ENCODE measurements at regions not wholly inside any gene's neighbourhood (a gene's known extent, or its start where the extent isn't known, plus 50 kb on each side); places are given as distances from the start of the nearest gene placed in this dataset.
"Not testable (repeated sequence)": the region's sequence is repeated elsewhere in the genome, so short reads cannot be mapped to it uniquely, and the experiment has no call there.

DNA sequence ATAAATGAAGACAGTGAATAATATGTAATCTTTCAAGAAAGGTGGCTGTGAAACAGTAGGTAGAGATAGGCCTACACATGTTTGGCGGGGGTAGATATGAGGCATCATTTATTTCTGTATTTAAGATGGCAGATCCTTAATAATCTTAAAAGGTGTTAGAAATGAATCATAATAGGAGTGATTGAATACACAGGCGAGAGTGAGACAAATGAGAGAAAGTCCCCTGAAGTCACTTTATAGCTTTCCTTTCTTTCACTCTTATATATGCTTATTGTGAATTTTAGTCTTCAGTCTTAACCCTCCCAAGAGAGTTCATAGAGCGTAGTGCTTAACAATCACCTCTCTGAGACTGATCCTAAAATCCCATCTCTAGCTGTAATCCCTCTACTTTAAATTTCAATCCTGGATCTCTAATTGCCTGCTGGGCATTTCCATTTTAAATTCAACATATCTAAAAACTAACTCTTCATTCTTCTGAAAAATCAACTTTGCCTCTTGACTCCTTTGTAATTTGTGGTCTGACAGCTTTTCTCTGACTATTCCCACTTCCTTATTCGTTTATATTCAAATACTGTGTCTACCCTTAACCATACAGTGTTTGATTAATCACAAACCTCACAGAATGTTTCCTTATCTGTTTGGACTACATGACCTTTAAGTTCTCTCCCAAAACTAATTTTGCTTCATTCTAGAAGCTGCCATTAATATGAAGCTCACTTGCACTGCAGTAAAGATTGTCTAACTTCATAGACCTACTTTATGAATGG lies 463.7 kb upstream of the FSIP2 start:
- DNase-seq, result no peak

DNA sequence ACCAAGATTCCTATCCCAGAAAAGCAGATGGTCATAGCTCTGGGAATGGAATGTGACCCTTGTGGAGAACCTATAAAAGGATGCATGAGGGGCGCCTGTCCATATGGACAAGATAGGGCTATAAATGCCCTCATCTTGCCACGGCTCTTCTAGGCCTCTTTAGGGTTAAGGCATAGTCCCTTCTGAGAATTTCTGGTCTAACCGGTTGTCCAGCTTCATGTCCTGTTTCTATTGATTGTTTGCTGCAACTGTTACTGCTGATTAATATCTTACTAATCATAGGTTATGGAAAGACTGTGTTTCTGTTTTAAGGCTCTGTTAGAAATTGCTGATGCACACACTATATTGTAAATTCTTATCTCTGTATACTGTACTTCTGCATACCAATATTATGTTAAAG lies 462.6 kb upstream of the FSIP2 start:
- peak; percentile 48 for DNase-seq

DNA sequence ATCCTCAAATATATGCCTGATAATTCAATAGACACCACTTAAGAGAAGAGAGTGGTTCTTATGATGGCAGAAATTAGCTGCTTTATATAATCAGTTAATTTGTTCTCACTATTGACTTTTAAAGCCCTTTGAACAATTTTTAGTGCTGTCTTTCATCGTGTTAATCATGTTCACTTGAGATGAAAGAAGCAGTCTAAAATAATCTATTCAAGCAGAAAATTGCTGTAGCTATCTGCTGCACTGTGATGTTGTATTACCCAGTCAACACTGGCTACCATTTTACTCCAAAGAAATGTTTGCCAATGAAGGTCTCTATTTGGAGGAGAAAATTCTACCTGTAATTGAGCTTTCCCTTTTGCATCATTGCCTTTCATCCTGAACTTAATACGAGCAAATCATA lies 459.8 kb upstream of the FSIP2 start:
- DNase-seq, result no peak

DNA sequence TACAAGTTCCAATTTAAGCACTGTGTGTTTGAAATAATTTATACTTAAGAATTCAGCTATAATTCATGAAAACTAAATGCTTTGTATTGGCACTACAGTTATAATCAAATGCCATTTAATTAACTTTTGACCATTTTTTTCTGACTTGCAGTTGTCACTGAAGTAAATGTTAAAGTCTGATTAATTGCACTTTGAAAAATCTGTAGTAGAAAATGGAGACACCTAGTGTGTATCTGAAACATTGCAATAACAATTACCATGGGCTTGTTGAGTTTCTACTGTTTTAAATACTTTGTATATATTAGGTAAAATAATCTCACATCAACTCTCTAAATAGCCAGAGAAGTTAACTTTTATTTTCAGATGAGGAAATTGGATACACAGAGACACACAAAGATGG lies 458.6 kb upstream of the FSIP2 start:
- no peak for DNase-seq

DNA sequence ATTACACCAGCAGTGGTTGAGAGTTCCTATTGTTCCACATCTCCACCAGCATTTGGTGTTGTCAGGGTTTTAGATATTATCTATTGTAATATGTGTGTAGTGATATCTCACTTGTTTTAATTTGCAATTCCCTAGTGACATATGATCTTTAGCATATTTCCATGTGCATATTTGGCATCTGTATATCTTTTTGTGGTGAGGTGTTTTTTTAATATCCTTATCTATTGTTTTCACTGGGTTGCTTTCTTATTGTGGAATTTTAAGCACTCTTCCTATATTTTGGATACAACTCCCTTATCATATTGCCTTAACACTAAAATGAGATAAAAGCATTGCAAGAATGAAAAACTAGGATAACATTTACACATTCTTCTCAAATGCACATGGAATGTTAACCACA lies 453.9 kb upstream of the FSIP2 start:
- DNase-seq, result no peak

DNA sequence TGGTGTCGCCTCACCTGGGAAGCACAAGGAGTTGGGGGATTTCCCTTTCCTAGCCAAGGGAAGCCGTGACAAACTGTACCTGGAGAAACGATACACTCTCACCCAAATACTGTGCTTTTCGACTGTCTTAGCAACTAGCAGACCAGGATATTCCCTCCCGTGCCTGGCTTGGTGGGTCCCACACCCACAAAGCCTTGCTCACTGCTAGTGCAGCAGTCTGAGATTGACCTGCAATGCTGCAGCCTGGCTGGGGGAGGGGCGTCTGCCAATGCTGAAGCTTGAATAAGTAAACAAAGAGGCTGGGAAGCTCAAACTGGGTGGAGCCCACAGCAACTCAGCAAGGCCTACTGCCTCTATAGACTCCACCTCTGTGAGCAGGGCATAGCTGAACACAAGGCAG lies 448.6 kb upstream of the FSIP2 start:
- DNase-seq, result not testable (repeated sequence)

DNA sequence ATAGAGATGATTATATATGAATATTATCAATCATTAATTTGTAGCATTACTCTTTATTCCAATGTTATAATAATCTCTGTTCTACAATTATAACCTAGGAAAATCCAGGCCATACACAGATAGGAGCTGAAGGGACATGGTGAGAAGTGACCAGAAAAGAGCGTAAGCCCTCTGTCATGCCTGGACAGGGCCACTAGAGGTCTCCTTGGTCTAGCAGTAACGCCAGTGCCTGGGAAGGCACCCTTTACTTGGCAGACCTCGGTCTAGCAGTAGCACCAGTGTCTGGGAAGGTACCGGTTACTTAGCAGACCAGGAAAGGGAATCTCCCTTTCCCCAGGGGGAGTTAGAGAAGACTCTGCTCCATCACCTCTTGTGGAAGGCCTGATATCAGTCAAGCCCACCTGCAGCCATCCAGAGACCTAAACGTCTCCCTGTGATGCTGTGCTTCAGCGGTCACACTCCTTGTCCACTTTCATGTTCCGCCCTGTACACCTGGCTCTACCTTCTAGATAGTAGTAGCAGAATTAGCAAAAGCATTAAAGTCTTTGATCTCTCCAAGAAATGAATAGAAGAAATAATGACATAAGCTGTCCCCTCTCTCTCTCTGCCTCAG lies 447.5 kb upstream of the FSIP2 start:
- DNase-seq, result no peak

DNA sequence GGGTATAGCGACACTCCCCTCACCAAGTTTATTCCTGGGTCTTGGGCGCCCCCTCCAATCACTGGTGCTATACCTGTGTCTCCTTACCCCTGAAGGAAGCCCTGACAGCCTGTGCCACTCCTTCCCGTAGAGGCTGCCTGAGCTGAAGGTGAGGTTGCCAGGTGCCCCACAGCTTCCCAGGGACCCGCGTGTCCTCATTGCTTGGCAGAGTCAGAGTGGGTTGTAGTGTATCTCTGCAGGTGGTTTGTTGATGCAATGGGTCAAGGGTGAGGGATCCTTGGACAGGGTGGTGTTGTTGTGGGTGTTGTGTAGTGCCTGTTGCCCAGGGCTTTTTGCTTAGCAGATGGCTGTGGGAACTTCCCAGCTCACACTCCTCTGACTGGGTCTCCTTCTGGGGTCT lies 438.7 kb upstream of the FSIP2 start:
- no peak for DNase-seq

DNA sequence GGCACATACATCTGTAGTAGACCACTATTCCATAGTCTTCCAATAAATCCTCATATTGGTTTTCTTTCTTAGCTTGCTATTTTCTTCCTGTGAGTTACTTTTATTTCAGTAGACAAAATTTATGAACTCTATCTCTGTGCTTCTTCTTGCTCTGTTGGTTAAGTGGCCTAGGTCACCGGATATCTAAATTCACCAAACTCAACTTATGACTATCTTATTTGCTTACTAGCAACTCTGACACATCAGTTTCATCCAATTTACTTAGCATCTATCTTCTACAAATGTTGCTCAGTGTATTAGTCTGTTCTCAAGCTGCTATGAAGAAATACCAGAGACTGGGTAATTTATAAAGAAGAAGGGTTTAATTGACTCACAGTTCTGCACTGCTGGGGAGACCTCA lies 432.5 kb upstream of the FSIP2 start:
- no peak for DNase-seq

DNA sequence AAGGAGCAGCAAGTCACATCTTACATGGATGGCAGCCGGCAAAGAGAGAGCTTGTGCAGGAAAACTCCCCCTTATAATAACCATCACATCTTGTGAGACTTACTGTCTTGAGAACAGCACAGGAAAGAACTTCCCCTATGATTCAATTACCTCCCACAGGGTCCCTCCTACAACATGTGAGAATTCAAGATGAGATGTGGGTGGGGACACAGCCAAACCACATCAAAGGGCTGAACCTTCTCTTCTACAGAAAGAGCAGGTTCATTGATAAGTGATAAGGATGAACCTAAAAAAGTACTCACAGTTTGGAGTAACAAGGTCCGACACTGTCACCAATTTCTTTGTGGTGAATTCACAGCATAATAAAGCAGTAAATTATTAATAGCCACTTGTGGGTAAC lies 422.2 kb upstream of the FSIP2 start:
- DNase-seq, result no peak

DNA sequence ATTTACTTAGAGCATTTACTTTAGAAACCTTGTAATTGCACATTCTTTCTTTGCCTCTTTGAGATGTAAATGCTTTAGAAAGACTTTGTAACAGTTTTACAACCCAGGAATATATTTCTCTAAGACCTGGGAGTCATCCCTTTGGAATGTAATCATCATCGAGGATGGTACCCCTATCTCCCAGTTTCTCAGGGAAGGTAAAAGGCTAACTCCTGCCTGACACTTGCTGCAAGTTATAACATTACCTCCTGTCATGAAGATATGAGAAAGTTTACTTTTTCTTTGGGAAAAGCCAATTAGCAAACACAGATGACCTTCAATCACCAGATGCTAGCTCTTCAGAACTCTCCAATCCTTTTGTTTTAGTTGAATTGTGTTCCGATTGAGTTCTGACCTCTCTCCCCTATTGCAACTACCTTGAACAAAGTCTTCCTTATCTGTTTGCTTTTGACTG lies 420.3 kb upstream of the FSIP2 start:
- no peak for DNase-seq

DNA sequence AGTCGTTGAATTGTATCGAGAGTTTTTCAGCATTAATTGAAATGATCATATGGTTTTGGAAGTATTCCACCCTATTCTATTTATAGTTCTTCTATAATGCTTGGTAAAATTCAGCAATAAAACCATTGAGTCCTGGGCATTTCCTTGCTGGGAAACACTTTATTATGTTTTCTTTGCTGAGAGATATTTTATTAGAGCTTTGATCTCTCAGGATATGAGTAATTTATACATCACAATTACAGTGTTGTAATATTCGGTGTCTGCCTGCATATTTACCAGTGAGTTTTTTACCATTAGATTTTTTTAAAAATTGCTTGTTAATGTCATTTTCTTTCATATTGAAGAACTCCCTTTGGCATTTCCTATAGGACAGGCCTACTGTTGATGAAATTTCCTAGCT lies 402.7 kb upstream of the FSIP2 start:
- DNase-seq, result no peak

DNA sequence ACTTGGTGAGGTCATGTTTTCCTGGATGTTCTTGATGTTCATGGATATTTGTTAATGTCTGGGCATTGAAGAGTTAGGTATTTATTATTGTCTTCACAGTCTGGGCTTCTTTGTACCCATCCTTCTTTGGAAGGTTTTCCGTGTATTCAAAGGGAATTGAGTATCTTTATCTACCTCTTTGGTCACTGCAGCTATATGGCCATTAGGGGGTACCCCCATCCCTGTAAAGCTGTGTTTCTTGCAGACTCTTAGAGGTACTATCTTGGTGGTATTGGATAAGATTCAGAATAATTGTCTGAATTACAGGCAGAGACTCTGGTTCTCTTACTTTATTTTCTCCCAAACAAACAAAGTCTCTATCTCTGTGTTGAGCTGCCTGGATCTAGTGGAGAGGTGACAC lies 401.6 kb upstream of the FSIP2 start:
- DNase-seq, result no peak

DNA sequence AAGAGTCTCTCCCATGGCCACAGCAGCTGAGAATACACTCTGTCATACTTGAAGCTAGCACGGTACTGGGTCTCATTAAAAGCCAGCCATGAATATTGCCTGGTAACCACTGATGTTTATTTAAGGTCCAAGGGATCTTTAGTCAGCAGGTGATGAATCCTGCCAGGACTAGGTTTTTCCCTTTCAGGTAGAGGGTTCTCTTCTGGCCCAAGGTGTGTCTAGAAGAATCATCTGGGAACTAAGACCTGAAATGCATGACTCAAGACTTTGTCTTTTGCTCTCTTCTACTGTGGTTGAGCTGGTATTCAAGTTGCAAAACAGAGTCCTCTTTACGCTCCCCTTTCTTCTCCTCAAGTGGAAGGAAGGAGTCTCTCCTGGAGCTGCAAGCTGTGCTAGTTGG lies 400.5 kb upstream of the FSIP2 start:
- DNase-seq, result no peak

DNA sequence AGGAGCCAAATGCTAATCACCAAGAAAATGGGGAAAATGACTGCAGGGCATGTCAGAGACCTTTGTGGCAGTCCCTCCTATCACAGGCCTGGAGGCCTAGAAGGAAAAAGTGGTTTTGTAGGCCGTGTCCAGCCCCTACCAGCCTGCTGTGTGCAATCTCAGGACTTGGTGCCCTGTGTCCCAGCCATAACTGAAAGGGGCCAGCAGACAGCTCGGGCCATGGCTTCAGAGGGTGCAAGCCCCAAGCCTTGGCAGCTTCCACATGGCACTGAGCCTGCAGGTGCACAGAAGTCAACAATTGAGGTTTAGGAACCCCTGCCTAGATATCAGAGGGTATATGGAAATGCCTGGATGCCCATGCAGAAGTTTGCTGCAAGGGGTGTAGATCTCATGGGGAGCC lies 391.2 kb upstream of the FSIP2 start:
- no peak for DNase-seq

DNA sequence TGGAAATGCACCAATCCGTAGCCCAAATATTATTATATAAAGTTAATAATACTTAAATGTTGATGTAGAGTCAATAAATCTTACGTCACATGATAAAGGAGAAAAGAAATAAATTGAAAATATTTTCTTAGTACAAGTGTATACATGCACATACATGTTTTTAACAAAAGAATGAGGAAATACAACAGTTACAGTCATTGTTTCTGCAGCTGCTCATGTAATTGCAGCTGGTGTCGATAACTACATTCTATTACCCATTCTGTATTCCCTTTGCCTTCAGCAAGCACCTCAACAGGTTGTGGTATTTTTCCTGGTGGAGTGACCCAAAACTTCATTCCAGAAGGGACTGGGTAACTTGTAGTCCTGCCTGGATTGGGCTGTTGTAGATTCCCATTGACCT lies 377.8 kb upstream of the FSIP2 start:
- DNase-seq, result no peak

DNA sequence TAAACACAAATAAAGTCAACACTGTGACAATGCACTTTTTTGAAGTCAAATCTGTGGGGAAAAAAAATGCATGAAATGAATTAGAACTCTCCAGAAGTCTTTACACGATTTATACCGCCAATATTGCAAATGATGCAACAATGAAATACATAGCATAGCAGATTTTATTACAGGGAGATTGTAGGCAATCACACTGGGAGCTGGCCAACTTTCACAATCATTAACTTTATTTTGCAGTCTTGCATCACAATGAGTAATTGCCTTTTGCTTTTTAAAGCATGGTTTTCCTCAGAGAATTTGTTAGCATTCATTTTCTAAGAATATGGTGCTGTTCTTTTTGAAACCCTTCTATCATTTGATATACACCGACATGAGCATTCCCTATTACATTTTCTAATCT lies 366.4 kb upstream of the FSIP2 start:
- no peak for DNase-seq

DNA sequence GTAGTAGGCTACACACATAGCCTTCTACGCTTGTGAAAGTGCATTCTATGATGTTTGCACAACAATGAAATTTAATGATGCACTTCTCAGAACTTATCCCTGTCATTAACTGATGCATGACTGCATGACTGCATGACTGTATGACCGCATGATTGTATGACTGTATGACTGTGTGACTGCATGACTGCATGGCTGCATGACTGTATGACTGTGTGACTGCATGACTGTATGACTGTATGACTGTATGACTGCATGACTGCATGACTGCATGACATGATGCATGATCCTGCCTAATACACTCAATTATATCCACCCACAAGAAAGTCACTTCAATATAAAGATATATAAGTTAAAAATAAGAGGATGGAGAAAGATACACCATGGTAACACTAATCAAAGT lies 365.4 kb upstream of the FSIP2 start:
- DNase-seq, result no peak

DNA sequence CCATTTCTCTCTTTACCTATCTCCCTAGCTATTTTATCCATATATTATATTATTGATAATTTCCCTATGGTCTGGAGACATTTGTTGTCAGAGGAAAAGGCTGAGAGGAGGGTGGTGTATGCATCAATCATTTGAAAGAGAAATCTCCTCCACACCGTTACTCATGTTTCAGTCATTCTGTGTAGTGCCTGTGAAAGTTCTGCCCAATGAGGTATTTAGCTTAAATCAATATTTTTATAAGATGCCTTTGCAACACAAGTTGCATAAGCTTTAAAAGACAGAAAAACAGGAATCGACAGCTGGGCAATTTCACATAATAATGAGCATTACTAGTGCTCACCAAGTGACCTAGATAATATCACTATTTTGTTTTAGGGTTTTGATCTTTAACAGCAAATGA lies 363.7 kb upstream of the FSIP2 start:
- DNase-seq, result no peak

DNA sequence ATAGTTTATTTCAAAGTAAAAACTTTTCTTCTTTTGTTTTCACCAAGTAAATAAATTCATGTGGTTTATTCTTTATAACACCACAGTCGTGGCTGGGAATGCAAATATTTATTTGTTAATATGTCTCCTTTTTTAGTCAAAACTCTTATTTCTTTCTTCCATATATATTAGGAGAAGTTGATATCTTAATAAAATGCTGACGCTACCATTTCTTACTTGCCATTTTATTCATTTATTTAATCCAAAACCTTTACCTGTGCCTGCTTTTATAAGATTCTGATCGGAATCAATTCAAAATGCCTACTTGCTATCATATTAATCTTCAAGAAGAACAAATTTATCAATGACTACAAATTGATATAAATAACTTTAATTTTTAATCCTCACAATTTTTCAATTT lies 362.9 kb upstream of the FSIP2 start:
- no peak for DNase-seq

DNA sequence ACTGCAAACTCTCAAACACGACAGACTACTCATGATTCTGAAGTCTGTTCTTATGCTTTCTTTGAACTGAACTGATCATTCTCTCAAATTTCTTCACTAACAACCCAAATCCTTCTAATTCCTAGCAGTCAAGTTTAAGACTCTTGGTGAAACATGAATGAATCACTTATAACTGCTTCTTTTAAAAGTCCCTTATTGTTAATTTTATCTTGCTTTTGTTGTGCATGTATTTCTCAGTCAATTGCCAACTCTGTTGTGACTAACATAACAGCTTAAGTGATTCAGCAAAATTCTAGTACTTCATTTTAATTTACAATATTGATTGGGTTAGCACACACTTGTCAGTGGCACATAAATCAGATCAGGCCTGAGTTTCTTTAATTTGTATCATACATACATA lies 357.0 kb upstream of the FSIP2 start:
- DNase-seq, result no peak

DNA sequence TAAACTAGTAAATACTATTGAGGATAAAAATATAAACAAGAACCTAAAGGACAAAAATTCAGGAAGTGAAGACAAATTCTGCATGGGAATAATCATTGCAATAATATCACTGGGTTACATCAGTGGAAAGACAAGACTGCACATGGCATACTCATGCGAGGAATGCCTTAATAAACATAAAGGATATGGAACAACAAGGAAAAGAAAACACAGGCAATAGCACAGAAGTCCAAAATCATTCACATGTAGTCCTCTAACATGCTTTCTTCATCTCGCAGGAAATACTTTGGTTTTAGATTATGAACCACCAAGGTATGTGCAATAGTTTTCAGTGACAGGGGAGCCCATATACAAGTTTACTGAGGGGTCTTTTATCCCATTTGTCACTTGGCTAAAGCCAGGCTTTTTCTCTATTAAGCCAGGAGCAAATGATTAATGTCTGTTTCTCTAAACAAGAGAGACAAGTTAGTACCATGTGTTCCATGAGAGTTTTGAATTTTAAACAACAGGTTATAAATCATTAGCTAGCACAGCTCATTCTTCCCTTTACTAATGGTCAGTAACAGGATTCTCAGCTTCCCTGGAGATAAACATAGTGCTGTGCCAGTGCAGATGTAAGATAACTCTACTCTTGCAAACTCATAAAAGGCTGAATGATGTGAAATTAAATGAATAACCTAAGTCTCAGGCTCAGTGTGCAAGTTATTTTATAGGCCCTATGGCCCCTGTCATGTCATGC lies 353.6 kb upstream of the FSIP2 start:
- DNase-seq, result no peak

DNA sequence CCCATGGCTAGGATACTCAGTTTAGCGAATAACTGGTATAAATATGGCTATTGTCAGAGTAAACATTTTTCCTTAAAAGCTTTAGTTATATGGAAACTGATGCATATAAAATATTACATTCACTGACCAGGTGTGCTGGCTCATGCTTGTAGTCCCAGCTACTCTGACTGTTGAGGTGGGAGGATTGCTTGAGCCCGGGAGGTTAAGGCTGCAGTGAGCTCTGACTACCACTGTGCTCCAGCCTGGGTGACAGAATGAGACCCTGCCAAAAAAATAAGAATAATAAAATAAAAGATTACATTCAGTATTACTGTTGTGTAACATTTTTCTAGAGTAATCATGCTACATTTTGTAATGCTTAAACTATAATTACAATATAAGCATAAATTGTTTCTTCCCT lies 350.4 kb upstream of the FSIP2 start:
- DNase-seq, result no peak

DNA sequence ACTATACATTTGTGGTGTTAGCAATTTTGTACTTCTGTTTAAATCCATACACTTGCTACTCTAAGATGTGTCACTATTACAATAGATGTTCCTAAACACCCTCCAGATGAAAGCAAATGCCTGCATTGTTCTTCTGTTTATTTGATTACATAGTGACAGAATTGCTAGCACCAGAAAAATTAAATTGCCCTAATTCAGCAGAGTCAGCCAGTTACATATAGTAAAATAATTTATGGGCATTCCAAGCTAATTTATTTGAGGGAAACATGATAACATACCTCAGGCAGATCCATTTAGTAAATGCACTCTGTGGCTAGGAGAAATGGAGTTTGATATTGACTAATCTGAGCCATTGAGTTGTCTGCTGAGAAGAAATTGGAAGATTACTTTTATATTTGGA lies 347.1 kb upstream of the FSIP2 start:
- DNase-seq, result no peak
